ENCODE measurements at regions not wholly inside any gene's neighbourhood (a gene's known extent, or its start where the extent isn't known, plus 50 kb on each side); places are given as distances from the start of the nearest gene placed in this dataset.

GRCh38 chr10:108130575-108130974 lies 966.1 kb upstream of the SORCS1 start:
- TF ChIP-seq CTCF (conservative IDR thresholded peaks at IDR 0.05 in 1 of 2, IDR thresholded peaks at IDR 0.05 in 1 of 2; ENCODE audit: extremely low read depth in 1 of 2, insufficient read depth in 1 of 2, low read depth in 1 of 2, low read length in 2 of 2) (no peak), EZH2 (IDR thresholded peaks at IDR 0.05; ENCODE audit: borderline replicate concordance, low read length) (no peak)
